ENCODE measurements at regions not wholly inside any gene's neighbourhood (a gene's known extent, or its start where the extent isn't known, plus 50 kb on each side); places are given as distances from the start of the nearest gene placed in this dataset.

- peak; percentile 1 for DNase-seq (ENCODE audit: low spot score)
- TF ChIP-seq, protein P1, sequence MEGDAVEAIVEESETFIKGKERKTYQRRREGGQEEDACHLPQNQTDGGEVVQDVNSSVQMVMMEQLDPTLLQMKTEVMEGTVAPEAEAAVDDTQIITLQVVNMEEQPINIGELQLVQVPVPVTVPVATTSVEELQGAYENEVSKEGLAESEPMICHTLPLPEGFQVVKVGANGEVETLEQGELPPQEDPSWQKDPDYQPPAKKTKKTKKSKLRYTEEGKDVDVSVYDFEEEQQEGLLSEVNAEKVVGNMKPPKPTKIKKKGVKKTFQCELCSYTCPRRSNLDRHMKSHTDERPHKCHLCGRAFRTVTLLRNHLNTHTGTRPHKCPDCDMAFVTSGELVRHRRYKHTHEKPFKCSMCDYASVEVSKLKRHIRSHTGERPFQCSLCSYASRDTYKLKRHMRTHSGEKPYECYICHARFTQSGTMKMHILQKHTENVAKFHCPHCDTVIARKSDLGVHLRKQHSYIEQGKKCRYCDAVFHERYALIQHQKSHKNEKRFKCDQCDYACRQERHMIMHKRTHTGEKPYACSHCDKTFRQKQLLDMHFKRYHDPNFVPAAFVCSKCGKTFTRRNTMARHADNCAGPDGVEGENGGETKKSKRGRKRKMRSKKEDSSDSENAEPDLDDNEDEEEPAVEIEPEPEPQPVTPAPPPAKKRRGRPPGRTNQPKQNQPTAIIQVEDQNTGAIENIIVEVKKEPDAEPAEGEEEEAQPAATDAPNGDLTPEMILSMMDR (IDR thresholded peaks at IDR 0.05; ENCODE audit: extremely low read depth, insufficient read depth, missing control alignments): no peak
- in situ Hi-C loops (cut with MboI; ENCODE audit: low pct_unique_long_range_greater_than_20kb, low sequenced_read_pairs, unreplicated experiment): no loop called here
Measured at GRCh38 chr12:34598851-34599529, 576.7 kb downstream of the ALG10 start.

GRCh38 chr12:34599530-34600513 is 577.5 kb downstream of the ALG10 start:
- in situ Hi-C loops (cut with MboI; ENCODE audit: low pct_unique_long_range_greater_than_20kb, low sequenced_read_pairs, unreplicated experiment): no loop called here
- TF ChIP-seq, protein P1 (IDR thresholded peaks at IDR 0.05; ENCODE audit: extremely low read depth, insufficient read depth, missing control alignments): no peak
- DNase-seq (ENCODE audit: low spot score): peak; percentile 1

DNA sequence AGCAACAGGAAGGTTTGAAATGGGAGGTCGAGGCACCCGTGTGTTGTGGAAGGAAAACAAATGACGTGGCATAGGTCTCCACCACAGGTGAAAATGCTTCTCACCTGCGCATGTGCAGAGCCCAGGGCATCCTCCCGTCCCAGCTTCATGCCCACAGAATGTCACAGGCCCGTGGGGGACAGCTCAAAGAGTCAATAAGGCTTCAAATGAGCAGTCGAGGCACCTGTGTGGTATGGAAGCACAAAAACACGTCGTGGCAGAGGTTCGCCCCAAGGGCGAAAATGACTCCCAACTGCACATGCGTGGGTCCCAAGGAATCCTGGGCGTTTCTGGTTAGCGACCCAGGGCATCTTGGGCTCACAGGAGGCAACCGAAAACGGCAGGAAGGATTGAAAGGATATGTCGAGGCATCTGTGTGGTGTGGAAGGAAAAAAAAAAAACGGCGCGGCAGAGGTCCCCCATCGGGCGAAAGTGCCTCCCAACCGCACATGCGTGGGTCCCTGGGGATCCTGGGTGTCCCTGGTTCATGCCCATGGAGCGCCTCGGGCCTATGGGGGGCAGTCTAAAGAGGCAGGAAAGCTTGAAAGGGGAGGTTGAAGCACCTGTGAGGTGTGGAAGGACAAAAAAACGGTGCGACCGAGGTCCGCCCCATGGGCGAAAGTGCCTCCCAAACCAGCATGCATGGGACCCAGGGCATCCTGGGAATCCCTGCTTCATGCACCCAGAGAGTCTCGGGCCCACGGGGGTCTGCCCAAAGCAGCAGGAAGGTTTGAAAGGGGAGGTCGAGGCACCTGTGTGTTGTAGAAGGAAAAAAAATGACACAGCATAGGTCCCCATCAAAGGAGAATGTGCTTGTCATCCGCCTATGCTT is 578.5 kb downstream of the ALG10 start:
- in situ Hi-C loops (cut with MboI; ENCODE audit: low pct_unique_long_range_greater_than_20kb, low sequenced_read_pairs, unreplicated experiment): no loop called here
- peak; percentile 0 for DNase-seq (ENCODE audit: low spot score)
- TF ChIP-seq, protein P1 (IDR thresholded peaks at IDR 0.05; ENCODE audit: extremely low read depth, insufficient read depth, missing control alignments): no peak

DNA sequence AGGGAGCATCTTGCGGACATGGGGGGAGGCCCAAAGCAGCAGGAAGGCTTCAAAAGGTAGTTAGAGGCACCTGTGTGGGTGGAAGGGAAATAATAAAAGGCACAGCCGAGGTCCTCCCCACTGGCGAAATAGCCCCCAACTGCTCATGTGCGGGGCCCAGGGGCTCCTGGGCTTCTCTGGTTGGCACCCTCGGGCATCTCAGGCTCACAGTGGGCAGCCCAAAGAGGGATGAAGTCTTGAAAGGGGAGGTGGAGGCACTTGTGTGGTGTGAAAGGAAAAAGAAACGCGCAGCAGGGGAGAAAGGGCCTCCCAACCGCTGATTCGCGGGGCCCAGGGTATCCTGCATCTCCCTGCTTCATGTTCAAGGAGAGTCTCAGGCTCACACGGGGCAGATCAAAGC is 579.4 kb downstream of the ALG10 start:
- in situ Hi-C loops (cut with MboI; ENCODE audit: low pct_unique_long_range_greater_than_20kb, low sequenced_read_pairs, unreplicated experiment): no loop called here
- peak; percentile 1 for DNase-seq (ENCODE audit: low spot score)
- TF ChIP-seq, protein P1 (IDR thresholded peaks at IDR 0.05; ENCODE audit: extremely low read depth, insufficient read depth, missing control alignments): no peak

DNA sequence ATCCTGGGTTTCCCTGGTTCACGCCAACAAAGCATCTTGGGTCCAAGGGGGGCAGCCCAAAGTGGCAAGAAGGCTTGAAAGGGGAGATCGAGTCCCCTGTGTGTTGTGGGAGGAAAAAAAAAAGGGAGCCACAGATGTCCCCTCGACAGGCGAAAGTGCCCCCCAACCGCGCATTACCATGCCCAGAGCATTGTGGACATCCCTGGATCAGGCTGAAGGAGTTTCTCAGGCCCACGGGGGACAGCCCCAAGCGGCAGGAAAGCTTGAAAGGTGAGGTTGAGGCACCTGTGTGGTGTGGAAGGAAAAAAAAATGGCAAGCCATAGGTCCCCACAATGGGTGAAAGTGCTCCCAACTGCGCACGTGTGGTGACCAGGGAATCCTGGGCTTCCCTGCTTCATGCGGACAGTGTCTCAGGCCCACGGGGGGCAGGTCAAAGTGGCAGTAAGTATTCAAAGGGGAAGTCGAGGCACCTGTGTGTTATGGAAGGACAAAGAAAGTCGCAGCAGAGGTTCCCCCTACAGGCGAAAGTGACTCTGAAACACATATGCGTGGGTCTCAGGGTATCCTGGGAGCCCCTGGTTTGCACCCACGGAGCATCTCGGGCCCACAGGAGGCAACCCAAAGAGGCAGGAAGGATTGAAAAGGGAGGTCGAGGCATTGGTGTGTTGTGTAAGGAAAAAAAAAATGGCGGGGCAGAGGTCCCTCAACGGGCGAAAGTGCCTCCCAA is 580.1 kb downstream of the ALG10 start:
- in situ Hi-C loops (cut with MboI; ENCODE audit: low pct_unique_long_range_greater_than_20kb, low sequenced_read_pairs, unreplicated experiment): no loop called here
- DNase-seq (ENCODE audit: low spot score): peak; percentile 0
- TF ChIP-seq, protein P1 (IDR thresholded peaks at IDR 0.05; ENCODE audit: extremely low read depth, insufficient read depth, missing control alignments): no peak

All from GM13977 (cell line).